Sigmoid colon (tissue), 6 donors: ENCODE measurements at regions not wholly inside any gene's neighbourhood (a gene's known extent, or its start where the extent isn't known, plus 50 kb on each side); places are given as distances from the start of the nearest gene placed in this dataset.

Experiments used
- DNase-seq: peaks from one replicate; pipeline ENCODE4 v3.0.0-alpha.2; 2019
- H3K27ac ChIP-seq, 4 donors: fragments of 200-600 bp; sonication (generic); one replicate each; pipeline ENCODE4 v1.5.1; 2016 to 2019; ENCODE audit warnings: mild to moderate bottlenecking in 1 of 4
- H3K27me3 ChIP-seq, 3 donors: fragments of 200-600 bp; sonication (generic); one replicate each; pipeline ENCODE4 v1.5.1; 2019; ENCODE audit warnings: mild to moderate bottlenecking in 1 of 3
- H3K36me3 ChIP-seq, 4 donors: fragments of 200-600 bp; sonication (generic); one replicate each; pipeline ENCODE4 v1.5.1; 2016 to 2019
- H3K4me1 ChIP-seq, 4 donors: fragments of 200-600 bp; sonication (generic); one replicate each; pipeline ENCODE4 v1.5.1; 2017 to 2019
- H3K4me3 ChIP-seq, 4 donors: fragments of 200-600 bp; sonication (generic); one replicate each; pipeline ENCODE4 v1.5.1; 2017 to 2019; ENCODE audit warnings: mild to moderate bottlenecking in 2 of 4, moderate library complexity in 1 of 4
- H3K9me3 ChIP-seq, 4 donors: fragments of 200-600 bp in 3 of 4; sonication (generic) in 3 of 4; one replicate each; pipeline versions ENCODE4 v1.5.1 to v1.6.1; 2013 to 2019
- CTCF ChIP-seq, 4 experiments: fragments of 450-650 bp in 3 of 4; fragments of 200-600 bp in 1 of 4; IDR thresholded peaks; one replicate each; pipeline ENCODE4 v1.5.1; 2016 to 2019; ENCODE audit warnings: antibody characterized with exemption in 4 of 4, mild to moderate bottlenecking in 3 of 4, moderate library complexity in 2 of 4
- EP300 ChIP-seq, 4 donors: sonication (generic); formaldehyde crosslinking; IDR thresholded peaks; one replicate each; pipeline ENCODE4 v1.6.1; 2017; ENCODE audit warnings: antibody characterized with exemption in 4 of 4
- POLR2A ChIP-seq, 2 donors: fragments of 450-650 bp; IDR thresholded peaks; one replicate each; pipeline ENCODE4 v1.6.1; 2016; ENCODE audit warnings: antibody characterized with exemption in 2 of 2, mild to moderate bottlenecking in 2 of 2, moderate library complexity in 2 of 2
- POLR2AphosphoS5 ChIP-seq, 4 donors: sonication (generic); formaldehyde crosslinking; IDR thresholded peaks; one replicate each; pipeline ENCODE4 v1.6.1; 2017; ENCODE audit warnings: antibody characterized with exemption in 4 of 4
- WGBS, 2 donors: extraction: QIAGEN DNeasy Blood & Tissue Kit; methylation state at CpG; one replicate each; pipeline ENCODE4 v1.1.7; 2013; 5-methylcytosine and 5-hydroxymethylcytosine counted together
- intact Hi-C: fragments of 100-400 bp; cut with DNase I; formaldehyde crosslinking; loops from one replicate; pipeline ENCODE4 v1.15.1; 2023
- donor health status: healthy with polysubstance abuse.
- donor health status: healthy.

DNA sequence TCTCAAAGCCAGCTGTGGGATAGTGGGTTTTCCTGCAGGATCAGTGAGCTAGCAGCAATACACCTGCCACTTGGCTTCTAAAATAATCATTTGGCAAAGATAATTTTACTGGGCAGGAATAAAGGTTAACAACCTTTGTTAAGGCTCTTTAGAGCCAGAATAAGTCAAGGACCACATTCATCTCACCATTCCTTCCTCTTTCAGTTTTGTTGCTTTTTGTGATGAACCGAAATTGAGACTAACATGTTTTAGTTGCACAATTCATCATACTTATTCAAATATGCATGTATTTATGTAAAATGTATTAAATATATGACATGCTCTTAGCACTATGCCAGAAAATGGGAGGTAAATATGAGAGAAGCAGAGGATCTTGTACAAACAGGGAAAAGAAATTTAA is 824.4 kb upstream of the TYRP1 start:
- Histone ChIP-seq H3K27me3 (no peaks in the 10 kb centered on the region), H3K4me3 (no peak overlapping the region), H3K9me3 (no peaks in the 10 kb centered on the region), H3K27ac (no peak overlapping the region), H3K36me3 (no peaks in the 10 kb centered on the region), H3K4me1 (no peaks in the 10 kb centered on the region)
- TF ChIP-seq EP300 (IDR thresholded peaks at IDR 0.05) (no peak), POLR2A (IDR thresholded peaks at IDR 0.05) (no peak)
- WGBS, 2 donors: 77 to 78% methylated on average over 1 of the region's 1 CpG
- no peak for DNase-seq
- intact Hi-C loops: no loop called here

- Histone ChIP-seq H3K9me3 (no peaks in the 10 kb centered on the region), H3K27me3 (no peaks in the 10 kb centered on the region), H3K27ac (no peak overlapping the region), H3K4me3 (no peak overlapping the region), H3K36me3 (no peaks in the 10 kb centered on the region), H3K4me1 (no peaks in the 10 kb centered on the region)
- intact Hi-C loops: no loop called here
- no peak for DNase-seq
- no peak for TF ChIP-seq POLR2AphosphoS5 (IDR thresholded peaks at IDR 0.05)
- TF ChIP-seq CTCF (IDR thresholded peaks at IDR 0.05): no peak
- no peak for TF ChIP-seq EP300 (IDR thresholded peaks at IDR 0.05)
- no peak for TF ChIP-seq POLR2A (IDR thresholded peaks at IDR 0.05)
- WGBS, 2 donors: 72 to 79% methylated on average over 5 of the region's 5 CpGs
These were observed 821.3 kb upstream of the TYRP1 start for GRCh38 chr9:11871852-11872251.

GRCh38 chr9:11872471-11872870 is 820.7 kb upstream of the TYRP1 start:
- Histone ChIP-seq H3K4me3 (no peak overlapping the region), H3K9me3 (no peaks in the 10 kb centered on the region), H3K27ac (no peak overlapping the region), H3K27me3 (no peaks in the 10 kb centered on the region), H3K36me3 (no peaks in the 10 kb centered on the region), H3K4me1 (no peaks in the 10 kb centered on the region)
- TF ChIP-seq POLR2AphosphoS5 (IDR thresholded peaks at IDR 0.05): no peak
- TF ChIP-seq POLR2A (IDR thresholded peaks at IDR 0.05): no peak
- no peak for TF ChIP-seq EP300 (IDR thresholded peaks at IDR 0.05)
- no peak for TF ChIP-seq CTCF (IDR thresholded peaks at IDR 0.05)
- WGBS, 2 donors: 56 to 69% methylated on average over 1 of the region's 1 CpG
- DNase-seq: no peak
- intact Hi-C loops: no loop called here

DNA sequence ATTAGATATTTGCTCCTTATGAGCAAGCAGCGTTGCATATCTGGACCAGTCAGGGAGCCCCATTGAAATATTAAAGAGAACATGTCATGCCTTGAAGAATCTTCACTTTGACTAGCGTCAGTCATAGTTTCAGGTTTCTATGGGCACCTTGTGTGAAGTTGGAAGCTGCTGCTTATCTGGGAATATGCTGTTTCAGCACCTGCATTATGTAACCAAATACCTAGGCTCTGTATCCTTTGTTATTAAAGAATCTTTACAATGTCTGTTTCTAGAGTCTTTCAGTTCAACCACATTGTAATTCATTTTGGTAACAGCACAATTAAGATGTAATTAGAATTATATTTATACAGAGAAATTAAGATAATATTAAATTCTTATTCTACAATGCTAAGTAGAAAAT is 818.8 kb upstream of the TYRP1 start:
- no peaks in the 10 kb centered on the region for H3K9me3 ChIP-seq
- no peak overlapping the region for H3K27ac ChIP-seq
- TF ChIP-seq POLR2A (IDR thresholded peaks at IDR 0.05) (no peak), POLR2AphosphoS5 (IDR thresholded peaks at IDR 0.05) (no peak), CTCF (IDR thresholded peaks at IDR 0.05) (no peak), EP300 (IDR thresholded peaks at IDR 0.05) (no peak)
- H3K4me1 ChIP-seq: no peaks in the 10 kb centered on the region
- intact Hi-C loops: no loop called here
- H3K27me3 ChIP-seq: no peaks in the 10 kb centered on the region
- H3K4me3 ChIP-seq: no peak overlapping the region
- WGBS, 2 donors: 70 to 82% methylated on average over 2 of the region's 2 CpGs
- no peak for DNase-seq
- no peaks in the 10 kb centered on the region for H3K36me3 ChIP-seq

GRCh38 chr9:11892401-11892800 is 800.8 kb upstream of the TYRP1 start:
- TF ChIP-seq POLR2AphosphoS5 (IDR thresholded peaks at IDR 0.05): no peak
- no peak for TF ChIP-seq EP300 (IDR thresholded peaks at IDR 0.05)
- no peak for TF ChIP-seq CTCF (IDR thresholded peaks at IDR 0.05)
- no peak for TF ChIP-seq POLR2A (IDR thresholded peaks at IDR 0.05)
- no peak for DNase-seq
- 52 to 80% methylated on average over 1 of the region's 1 CpG for WGBS, 2 donors
- H3K27me3 ChIP-seq: no peaks in the 10 kb centered on the region
- H3K27ac ChIP-seq: no peak overlapping the region
- H3K4me3 ChIP-seq: no peak overlapping the region
- intact Hi-C loops: no loop called here
- no peaks in the 10 kb centered on the region for H3K36me3 ChIP-seq
- peaks cover 0 to 2% (median 1%) of the 10 kb centered on the region in 4 donors for H3K9me3 ChIP-seq
- H3K4me1 ChIP-seq: no peaks in the 10 kb centered on the region
